HG03196 (cell line): ENCODE measurements at regions not wholly inside any gene's neighbourhood (a gene's known extent, or its start where the extent isn't known, plus 50 kb on each side); places are given as distances from the start of the nearest gene placed in this dataset.

ENCODE experiments used
- ATAC-seq: cut with Tn5 transposase; IDR thresholded peaks from one replicate; pipeline ENCODE4 v1.9.1; 2021; ENCODE audit not compliant: unreplicated experiment

GRCh38 chr7:34457329-34457728, 200.7 kb upstream of the NPSR1 start:
- no peak for ATAC-seq

DNA sequence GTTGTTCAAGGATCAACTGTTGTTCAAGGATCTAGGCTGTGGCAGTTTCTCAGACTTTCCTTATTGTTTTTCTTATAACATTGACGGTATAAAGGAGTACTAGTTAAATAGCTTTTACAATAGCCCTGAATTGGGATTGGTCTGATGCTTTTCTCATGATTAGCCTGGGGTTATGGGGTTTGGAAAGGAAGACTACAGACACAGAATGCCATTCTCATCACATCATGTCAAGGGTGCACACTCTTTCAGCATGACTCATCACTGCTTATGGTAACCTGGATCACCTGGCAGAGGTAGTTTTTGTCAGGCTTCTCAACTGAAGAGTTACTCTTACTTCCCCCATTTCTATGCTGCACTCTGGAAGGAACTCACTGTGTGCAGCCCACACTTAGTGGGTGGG, 194.2 kb upstream of the NPSR1 start:
- ATAC-seq = no peak

GRCh38 chr7:34471844-34472243, 186.2 kb upstream of the NPSR1 start:
- ATAC-seq = no peak

DNA sequence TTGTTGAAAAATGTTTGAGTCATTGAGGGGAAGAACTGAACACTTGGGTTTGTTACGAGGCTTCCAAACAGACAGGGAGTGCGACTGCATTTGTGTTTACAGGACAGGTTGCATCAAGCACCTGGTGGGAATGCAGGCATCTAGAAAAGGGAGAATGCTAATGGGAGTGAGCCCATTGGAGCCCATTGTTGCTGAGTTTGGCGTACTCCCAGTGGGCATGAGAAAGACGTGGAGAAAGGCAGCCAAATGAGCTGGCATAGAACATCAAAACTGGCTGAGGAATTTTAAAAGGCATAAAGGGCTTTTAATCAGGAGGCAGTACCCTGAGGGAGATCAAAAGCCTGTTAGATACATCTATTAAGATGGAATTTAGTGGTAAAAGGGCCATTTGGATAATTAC, 171.6 kb upstream of the NPSR1 start:
- ATAC-seq = no peak

DNA sequence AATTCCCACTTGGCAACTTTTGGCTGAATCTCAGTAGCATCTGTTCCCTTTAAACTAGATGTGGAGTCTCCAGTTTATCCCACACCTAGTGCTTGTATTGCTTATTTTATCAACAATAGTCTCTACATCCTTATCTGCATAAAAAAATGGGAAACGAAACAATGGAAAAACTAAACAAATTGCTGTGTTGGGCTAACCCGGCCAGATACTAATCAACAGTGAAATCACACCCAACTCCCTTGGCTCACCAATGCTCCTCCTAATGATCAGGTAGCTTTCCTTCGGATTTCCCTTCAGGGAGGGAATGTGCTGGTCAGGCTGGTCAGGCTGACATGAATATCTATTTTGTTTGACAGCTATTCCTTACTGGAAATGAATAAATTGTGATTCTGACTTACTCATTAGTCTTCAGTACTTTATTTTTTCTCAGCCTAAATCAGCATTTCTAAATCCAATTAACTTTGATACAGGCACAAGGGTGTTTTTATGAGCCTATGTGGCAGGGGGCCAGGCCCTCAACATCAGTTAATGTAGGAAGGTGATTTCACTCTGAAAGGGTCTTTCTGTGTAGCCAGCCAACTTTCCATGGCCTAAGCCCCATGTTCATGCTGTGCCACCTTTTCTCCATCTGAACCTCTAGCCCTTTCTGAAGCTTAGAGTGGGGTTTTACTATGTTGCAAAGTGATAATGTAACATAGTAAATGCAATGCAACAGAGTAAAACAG, 170.5 kb upstream of the NPSR1 start:
- ATAC-seq = no peak

- ATAC-seq = no peak
Observed at GRCh38 chr7:34488766-34489165, 169.3 kb upstream of the NPSR1 start.

DNA sequence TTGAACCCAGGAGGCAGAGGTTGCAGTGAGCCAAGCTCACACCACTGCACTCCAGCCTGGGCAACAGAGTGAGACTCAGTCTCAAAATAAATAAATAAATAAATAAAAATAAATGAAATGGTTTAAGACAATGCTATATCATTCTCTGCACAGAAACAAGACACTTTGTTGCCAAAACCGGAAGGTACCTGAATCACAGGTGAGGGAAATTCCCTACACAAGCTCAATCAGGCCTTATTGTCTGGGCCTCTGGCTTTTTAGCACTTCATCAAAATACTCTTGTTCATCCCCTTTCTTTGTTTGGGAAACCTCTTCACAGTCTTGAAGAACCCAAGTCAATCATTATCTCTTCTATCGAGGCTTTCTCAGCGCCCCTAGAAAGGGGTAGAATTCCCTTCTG, 166.1 kb upstream of the NPSR1 start:
- no peak for ATAC-seq

DNA sequence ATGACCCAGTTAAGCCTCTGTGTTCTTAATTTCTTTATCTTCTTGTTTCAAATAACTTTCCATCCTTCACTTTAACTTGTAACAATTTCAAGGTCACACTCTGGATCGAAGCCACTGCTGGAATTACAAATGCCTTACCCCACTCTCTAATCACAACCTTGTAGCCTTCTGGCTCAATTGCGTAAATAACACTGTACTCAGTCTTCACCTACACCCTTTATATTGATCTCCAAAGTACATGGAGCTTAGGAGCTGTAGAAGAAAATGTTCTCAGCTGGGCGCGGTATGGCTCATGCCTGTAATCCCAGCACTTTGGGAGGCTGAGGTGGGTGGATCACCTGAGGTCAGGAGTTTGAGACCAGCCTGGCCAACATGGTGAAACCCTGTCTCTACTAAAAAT, 164.3 kb upstream of the NPSR1 start:
- ATAC-seq = no peak

- no peak for ATAC-seq
Observed at GRCh38 chr7:34497153-34497777, 160.8 kb upstream of the NPSR1 start.

- ATAC-seq = no peak
Observed at GRCh38 chr7:34501156-34501555, 156.9 kb upstream of the NPSR1 start.

DNA sequence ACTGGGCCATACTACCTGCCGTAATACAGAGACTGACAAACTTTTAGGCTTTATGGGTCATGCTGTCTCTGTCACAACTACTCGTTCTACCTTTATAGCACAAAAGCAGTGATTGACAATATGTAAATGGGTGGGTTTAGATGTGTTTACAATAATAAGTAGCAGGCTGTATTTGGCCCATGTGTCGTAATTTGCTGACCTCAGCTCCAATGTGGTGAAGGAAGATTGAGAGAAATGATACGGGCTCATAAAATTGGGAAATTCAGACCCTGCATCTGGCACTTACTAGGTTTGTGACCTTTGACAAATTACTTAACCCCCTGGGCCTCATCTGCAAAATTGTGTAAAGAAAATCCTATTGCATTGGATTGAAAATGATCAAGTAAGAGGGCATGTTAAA, 150.8 kb upstream of the NPSR1 start:
- no peak for ATAC-seq

DNA sequence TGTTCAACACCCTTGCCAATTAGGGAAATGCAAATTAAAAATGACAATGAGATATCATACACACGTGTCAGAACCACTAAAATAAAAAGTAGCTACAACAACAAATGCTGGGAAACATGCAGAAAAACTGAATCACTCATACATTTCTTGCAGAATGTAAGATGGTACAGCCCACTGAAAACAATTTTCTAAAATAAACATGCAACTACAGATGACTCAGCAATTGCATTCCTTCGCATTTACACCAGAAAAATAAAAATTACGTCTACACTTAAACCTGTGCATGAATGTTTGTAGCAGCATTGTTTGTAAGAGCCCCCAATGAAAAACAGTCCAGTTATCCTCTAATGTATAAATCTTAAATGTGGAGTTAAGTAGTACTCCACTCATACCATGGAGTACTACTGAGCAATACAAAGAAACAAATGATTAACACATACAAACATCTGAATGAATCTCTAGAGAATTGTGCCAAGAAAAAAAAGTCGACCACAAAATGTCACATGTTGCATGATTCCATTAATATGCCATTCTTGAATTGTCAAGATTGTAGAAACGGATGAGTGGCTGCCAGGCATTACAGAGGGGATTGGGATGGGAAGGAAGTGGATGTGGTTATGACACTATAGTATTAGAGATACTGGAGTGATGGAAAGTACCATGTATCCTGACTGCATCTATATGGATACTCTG, 134.6 kb upstream of the NPSR1 start:
- no peak for ATAC-seq

- ATAC-seq = no peak
Observed at GRCh38 chr7:34530259-34530658, 127.8 kb upstream of the NPSR1 start.

- ATAC-seq = no peak
Observed at GRCh38 chr7:34539003-34539402, 119.0 kb upstream of the NPSR1 start.

DNA sequence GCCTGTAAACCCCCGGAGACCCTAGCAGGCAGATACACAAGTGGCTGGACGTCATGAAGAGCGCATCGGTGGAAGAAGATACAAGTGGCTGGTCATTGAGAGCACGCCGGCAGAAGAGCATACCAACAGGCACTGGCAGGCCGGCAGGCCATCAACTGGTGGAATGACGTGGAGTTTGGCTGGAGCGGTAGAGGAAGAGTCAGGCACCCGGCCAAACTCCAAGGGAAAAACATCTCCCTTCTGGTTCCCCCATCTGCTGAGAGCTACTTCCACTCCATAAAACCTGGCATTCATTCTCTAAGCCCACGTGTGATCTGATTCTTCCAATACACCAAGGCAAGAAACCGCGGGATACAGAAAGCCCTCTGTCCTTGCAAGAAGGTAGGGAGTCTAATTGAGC, 113.4 kb upstream of the NPSR1 start:
- ATAC-seq = no peak

GRCh38 chr7:34550996-34551395, 107.0 kb upstream of the NPSR1 start:
- ATAC-seq = no peak

GRCh38 chr7:34552502-34552901, 105.5 kb upstream of the NPSR1 start:
- ATAC-seq = no peak

DNA sequence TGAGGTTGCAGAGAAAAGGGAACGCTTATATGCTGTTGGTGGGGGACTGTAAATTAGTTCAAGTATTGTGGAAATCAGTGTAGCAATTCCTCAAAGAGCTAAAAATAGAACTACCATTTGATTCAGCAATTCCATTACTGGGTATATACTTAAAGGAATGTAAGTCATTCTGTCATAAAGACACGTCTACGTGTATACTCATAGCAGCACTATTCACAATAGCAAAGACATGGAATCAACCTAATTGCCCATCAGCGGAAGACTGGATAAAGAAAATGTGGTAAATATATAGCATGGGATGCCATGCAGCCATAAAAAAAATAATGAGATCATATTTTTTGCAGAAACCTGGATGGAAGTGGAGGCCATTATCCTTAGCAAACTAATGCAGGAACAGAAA, 100.0 kb upstream of the NPSR1 start:
- no peak for ATAC-seq

GRCh38 chr7:34564091-34564490, 93.9 kb upstream of the NPSR1 start:
- ATAC-seq = no peak

DNA sequence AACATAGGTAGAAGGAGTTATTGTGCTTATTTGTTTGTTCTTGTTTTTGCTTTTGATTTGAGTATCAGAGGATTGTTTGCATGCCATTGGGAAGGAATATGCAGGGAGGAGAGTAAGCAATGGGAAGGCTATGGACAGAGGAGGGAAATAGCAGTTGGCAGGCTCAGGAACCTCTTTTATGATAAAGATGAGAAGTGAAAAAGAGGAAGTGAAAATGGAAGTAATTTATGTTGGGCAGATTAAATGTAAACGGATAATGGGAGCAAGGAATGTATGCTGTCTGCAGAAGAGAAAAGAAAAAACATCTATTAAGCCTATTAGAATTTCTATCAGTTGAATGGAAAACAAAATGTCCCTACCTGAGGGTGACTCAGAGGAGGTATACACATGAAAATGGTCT, 90.1 kb upstream of the NPSR1 start:
- ATAC-seq = no peak

- ATAC-seq = no peak
Observed at GRCh38 chr7:34569975-34570699, 87.9 kb upstream of the NPSR1 start.

GRCh38 chr7:34575006-34575405, 83.0 kb upstream of the NPSR1 start:
- ATAC-seq = no peak
